ENCODE measurements at regions not wholly inside any gene's neighbourhood (a gene's known extent, or its start where the extent isn't known, plus 50 kb on each side); places are given as distances from the start of the nearest gene placed in this dataset.

DNA sequence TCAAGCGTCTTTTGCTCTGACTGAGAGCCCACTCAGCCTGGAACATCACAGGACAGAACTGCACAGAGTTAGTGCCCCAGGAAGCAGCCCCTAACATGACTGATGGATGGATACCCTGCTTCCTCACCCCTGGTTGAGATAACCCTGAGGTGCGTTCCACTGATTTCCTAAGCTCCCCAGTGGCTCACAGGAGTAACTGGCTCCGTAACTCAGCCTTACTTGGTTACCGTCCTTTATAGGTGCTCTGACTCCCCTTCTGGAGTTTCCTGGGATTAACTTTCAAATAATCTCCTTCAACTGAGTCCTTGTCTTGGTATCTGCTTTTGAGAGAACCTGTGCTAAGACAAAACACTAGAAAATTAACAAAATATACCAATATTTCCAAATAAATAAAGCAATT is 449.5 kb downstream of the AGTPBP1 start:
- peaks cover 2% of the 10 kb centered on the region for H3K9me3 Mint-ChIP-seq
- intact Hi-C loops (cut with micrococcal nuclease), result no loop called here
- H3K27me3 Mint-ChIP-seq, result peaks cover 13% of the 10 kb centered on the region
- ChIA-PET POLR2A (no interaction called here), CTCF (no interaction called here)
- ATAC-seq (no peak), DNase-seq (no peak)
- peaks cover 25% of the 10 kb centered on the region for H3K4me1 Mint-ChIP-seq (ENCODE audit: low read depth)
- TF ChIP-seq, protein P1, sequence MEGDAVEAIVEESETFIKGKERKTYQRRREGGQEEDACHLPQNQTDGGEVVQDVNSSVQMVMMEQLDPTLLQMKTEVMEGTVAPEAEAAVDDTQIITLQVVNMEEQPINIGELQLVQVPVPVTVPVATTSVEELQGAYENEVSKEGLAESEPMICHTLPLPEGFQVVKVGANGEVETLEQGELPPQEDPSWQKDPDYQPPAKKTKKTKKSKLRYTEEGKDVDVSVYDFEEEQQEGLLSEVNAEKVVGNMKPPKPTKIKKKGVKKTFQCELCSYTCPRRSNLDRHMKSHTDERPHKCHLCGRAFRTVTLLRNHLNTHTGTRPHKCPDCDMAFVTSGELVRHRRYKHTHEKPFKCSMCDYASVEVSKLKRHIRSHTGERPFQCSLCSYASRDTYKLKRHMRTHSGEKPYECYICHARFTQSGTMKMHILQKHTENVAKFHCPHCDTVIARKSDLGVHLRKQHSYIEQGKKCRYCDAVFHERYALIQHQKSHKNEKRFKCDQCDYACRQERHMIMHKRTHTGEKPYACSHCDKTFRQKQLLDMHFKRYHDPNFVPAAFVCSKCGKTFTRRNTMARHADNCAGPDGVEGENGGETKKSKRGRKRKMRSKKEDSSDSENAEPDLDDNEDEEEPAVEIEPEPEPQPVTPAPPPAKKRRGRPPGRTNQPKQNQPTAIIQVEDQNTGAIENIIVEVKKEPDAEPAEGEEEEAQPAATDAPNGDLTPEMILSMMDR (IDR thresholded peaks at IDR 0.05), result no peak
- H3K4me3 Mint-ChIP-seq, result no peak overlapping the region
- H3K27ac Mint-ChIP-seq, result no peak overlapping the region
- no peaks in the 10 kb centered on the region for H3K36me3 Mint-ChIP-seq (ENCODE audit: low read depth)

DNA sequence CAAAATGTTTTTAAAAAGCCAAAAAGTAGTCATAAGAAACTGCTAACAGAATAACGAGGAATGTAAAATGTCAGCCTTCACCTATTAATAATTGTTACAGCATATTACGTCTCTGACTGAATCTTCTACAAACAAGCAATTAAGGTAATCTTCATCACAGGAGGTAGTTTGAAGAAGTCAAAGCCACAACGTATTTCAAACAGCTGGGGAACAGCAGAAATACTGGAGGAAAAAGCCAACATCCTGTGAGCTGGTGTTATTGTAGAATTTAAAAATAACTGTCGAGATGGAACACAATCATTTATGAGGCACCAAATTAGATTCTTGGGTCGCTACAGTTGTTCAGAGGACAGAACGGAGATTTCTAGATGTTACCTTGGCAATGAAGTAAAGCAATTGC is 450.5 kb downstream of the AGTPBP1 start:
- H3K27ac Mint-ChIP-seq, result no peak overlapping the region
- TF ChIP-seq, protein P1 (IDR thresholded peaks at IDR 0.05), result no peak
- H3K4me3 Mint-ChIP-seq, result no peak overlapping the region
- POLR2A ChIA-PET, result no interaction called here
- H3K9me3 Mint-ChIP-seq, result peaks cover 2% of the 10 kb centered on the region
- CTCF ChIA-PET, result no interaction called here
- ATAC-seq (no peak), DNase-seq (no peak)
- intact Hi-C loops (cut with micrococcal nuclease), result no loop called here
- peaks cover 25% of the 10 kb centered on the region for H3K4me1 Mint-ChIP-seq (ENCODE audit: low read depth)
- peaks cover 13% of the 10 kb centered on the region for H3K27me3 Mint-ChIP-seq
- no peaks in the 10 kb centered on the region for H3K36me3 Mint-ChIP-seq (ENCODE audit: low read depth)

GRCh38 chr9:85290019-85290418 is 451.7 kb downstream of the AGTPBP1 start:
- H3K4me3 Mint-ChIP-seq, result peak overlapping the region; percentile 59
- intact Hi-C loops (cut with micrococcal nuclease), result no loop called here
- TF ChIP-seq, protein P1 (IDR thresholded peaks at IDR 0.05), result no peak
- H3K4me1 Mint-ChIP-seq (ENCODE audit: low read depth), result peaks cover 25% of the 10 kb centered on the region
- peak; percentile 70 for DNase-seq
- no peak overlapping the region for H3K27ac Mint-ChIP-seq
- peak; percentile 27 for ATAC-seq
- H3K27me3 Mint-ChIP-seq, result peaks cover 14% of the 10 kb centered on the region
- no peaks in the 10 kb centered on the region for H3K36me3 Mint-ChIP-seq (ENCODE audit: low read depth)
- POLR2A ChIA-PET, result no interaction called here
- CTCF ChIA-PET, result interaction anchor here (1.0 to 1.1 kb wide), 2 partner anchors 131 to 135 kb away, joined by 3 to 4 read pairs; no protein-coding TSS in a partner anchor
- peaks cover 2% of the 10 kb centered on the region for H3K9me3 Mint-ChIP-seq

DNA sequence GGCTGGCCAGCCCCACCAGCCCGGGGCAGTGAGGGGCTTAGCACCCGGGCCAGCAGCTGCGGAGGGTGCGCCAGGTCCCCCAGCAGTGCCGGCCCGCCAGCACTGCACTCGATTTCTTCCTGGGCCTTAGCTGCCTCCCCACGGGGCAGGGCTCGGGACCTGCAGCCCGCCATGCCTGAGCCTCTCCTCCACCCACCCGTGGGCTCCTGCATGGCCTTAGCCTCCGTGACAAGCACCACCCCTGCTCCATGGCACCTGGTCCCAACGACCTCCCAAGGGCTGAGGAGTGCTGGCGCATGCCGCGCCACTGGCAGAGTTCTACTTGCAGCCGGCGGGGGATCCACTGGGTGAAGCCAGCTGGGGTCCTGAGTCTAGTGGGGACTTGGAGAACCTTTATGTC is 452.6 kb downstream of the AGTPBP1 start:
- POLR2A ChIA-PET, result no interaction called here
- Mint-ChIP-seq H3K27me3 (peaks cover 10% of the 10 kb centered on the region), H3K9me3 (peaks cover 2% of the 10 kb centered on the region), H3K27ac (no peak overlapping the region), H3K36me3 (ENCODE audit: low read depth) (no peaks in the 10 kb centered on the region), H3K4me3 (no peak overlapping the region), H3K4me1 (ENCODE audit: low read depth) (peaks cover 25% of the 10 kb centered on the region)
- TF ChIP-seq, protein P1 (IDR thresholded peaks at IDR 0.05), result no peak
- no peak for ATAC-seq
- CTCF ChIA-PET, result interaction anchor here (0.6 kb wide), 1 partner anchor 137 kb away, joined by 3 read pairs; no protein-coding TSS in a partner anchor
- DNase-seq, result no peak
- intact Hi-C loops (cut with micrococcal nuclease), result no loop called here

GRCh38 chr9:85283421-85283820 is 458.3 kb downstream of the AGTPBP1 start:
- POLR2A ChIA-PET, result no interaction called here
- no peak for DNase-seq
- Mint-ChIP-seq H3K4me1 (ENCODE audit: low read depth) (peaks cover 3% of the 10 kb centered on the region), H3K27ac (no peak overlapping the region), H3K4me3 (no peak overlapping the region), H3K27me3 (peaks cover 16% of the 10 kb centered on the region), H3K36me3 (ENCODE audit: low read depth) (no peaks in the 10 kb centered on the region), H3K9me3 (no peaks in the 10 kb centered on the region)
- TF ChIP-seq, protein P1 (IDR thresholded peaks at IDR 0.05), result no peak
- intact Hi-C loops (cut with micrococcal nuclease), result no loop called here
- ATAC-seq, result no peak
- CTCF ChIA-PET, result no interaction called here
